H1 (cell line): ENCODE measurements at regions not wholly inside any gene's neighbourhood (a gene's known extent, or its start where the extent isn't known, plus 50 kb on each side); places are given as distances from the start of the nearest gene placed in this dataset.

Experiments used
- CTCF ChIA-PET: fragments of 300-600 bp; sonication (Branson Sonifier 250); formaldehyde crosslinking; loops from one replicate; lab custom pipeline; 2021; ENCODE audit not compliant: partially characterized antibody; lab: Charles Lee
- POLR2A ChIA-PET: fragments of 300-600 bp; sonication (Branson Sonifier 250); formaldehyde crosslinking; loops from one replicate; lab custom pipeline; 2021; ENCODE audit warnings: inconsistent platforms; ENCODE audit not compliant: partially characterized antibody; lab: Charles Lee
- DNase-seq, 2 experiments: peaks; one replicate each; pipeline versions ENCODE4 v3.0.0 to v3.0.0-alpha.2; 2010 to 2022; ENCODE audit warnings: low spot score in 2 of 2, low read depth in 1 of 2, mixed read lengths in 1 of 2
- FAIRE-seq: peaks from 2 replicates; lab custom pipeline; 2011; peaks lifted over from hg19 to GRCh38; lab: Jason Lieb, UNC
- H2AFZ ChIP-seq: 2 replicates; pipeline ENCODE4 v1.8.1; 2012; ENCODE audit warnings: low read length, inconsistent platforms
- H2AK5ac ChIP-seq: 2 replicates; pipeline ENCODE4 v1.6.1; 2013; ENCODE audit warnings: low read depth, low read length
- H2BK120ac ChIP-seq: replicated peaks from 2 replicates; pipeline ENCODE3; 2013; ENCODE audit warnings: low read depth, low read length, inconsistent platforms
- H2BK12ac ChIP-seq: 2 replicates; pipeline ENCODE4 v1.6.1; 2013; ENCODE audit warnings: low read depth, low read length
- H2BK15ac ChIP-seq: 2 replicates; pipeline ENCODE4 v1.6.1; 2013; ENCODE audit warnings: low read length
- H2BK20ac ChIP-seq: 2 replicates; pipeline ENCODE4 v1.6.1; 2013; ENCODE audit warnings: low read length
- H2BK5ac ChIP-seq: 2 replicates; pipeline ENCODE4 v1.6.1; 2013; ENCODE audit warnings: low read depth, low read length
- H3K14ac ChIP-seq: 2 replicates; pipeline ENCODE4 v1.6.1; 2013; ENCODE audit warnings: inconsistent platforms; ENCODE audit not compliant: insufficient read length
- H3K18ac ChIP-seq: 2 replicates; pipeline ENCODE4 v1.6.1; 2013; ENCODE audit warnings: low read length; ENCODE audit errors: extremely low read depth
- H3K23ac ChIP-seq: 2 replicates; pipeline ENCODE4 v1.6.1; 2013; ENCODE audit warnings: inconsistent platforms; ENCODE audit not compliant: insufficient read length
- H3K23me2 ChIP-seq: 2 replicates; pipeline ENCODE4 v1.6.1; 2013; ENCODE audit warnings: low read depth, low read length
- H3K27ac ChIP-seq: 2 replicates; pipeline ENCODE4 v1.6.1; 2011; ENCODE audit warnings: low read depth, low read length, inconsistent platforms
- H3K27me3 ChIP-seq, 4 experiments: replicated peaks in 1 of 4; 1 replicate in 1 of 4; 2 replicates in 3 of 4; pipeline versions ENCODE4 v1.6.1 to v1.8.1; 2011 to 2013; ENCODE audit warnings: low read length in 3 of 4, mild to moderate bottlenecking in 3 of 4, inconsistent platforms in 2 of 4, mixed read lengths in 2 of 4, moderate library complexity in 1 of 4; ENCODE audit not compliant: control insufficient read depth in 3 of 4, insufficient read depth in 3 of 4; ENCODE audit errors: extremely low read depth in 1 of 4
- H3K36me3 ChIP-seq, 4 experiments: 2 replicates each; pipeline versions ENCODE4 v1.6.1 to v1.8.1; 2011 to 2013; ENCODE audit warnings: mild to moderate bottlenecking in 4 of 4, low read length in 3 of 4, moderate library complexity in 2 of 4, control low read depth in 1 of 4, inconsistent platforms in 1 of 4; ENCODE audit not compliant: insufficient read depth in 4 of 4, control insufficient read depth in 2 of 4
- H3K4ac ChIP-seq: replicated peaks from 2 replicates; pipeline ENCODE3; 2013; ENCODE audit warnings: low read length, low read depth, mixed read lengths, inconsistent platforms; ENCODE audit not compliant: insufficient read length
- H3K4me1 ChIP-seq, 4 experiments: replicated peaks in 1 of 4; 1 replicate in 1 of 4; 2 replicates in 3 of 4; pipeline versions ENCODE4 v1.6.1 to v1.8.1; 2011 to 2013; ENCODE audit warnings: low read length in 3 of 4, inconsistent platforms in 2 of 4, mixed read lengths in 1 of 4; ENCODE audit not compliant: insufficient read depth in 4 of 4, control insufficient read depth in 3 of 4
- H3K4me2 ChIP-seq, 2 experiments: 2 replicates each; pipeline versions ENCODE4 v1.6.1 to v1.8.1; 2011 to 2013; ENCODE audit warnings: low read depth in 2 of 2, low read length in 2 of 2, control low read depth in 1 of 2, inconsistent platforms in 1 of 2, mild to moderate bottlenecking in 1 of 2; ENCODE audit not compliant: insufficient read depth in 1 of 2
- H3K4me3 ChIP-seq, 4 experiments: fragments of 200-600, 300-600 bp in 1 of 4; sonication (generic), shearing (Covaris generic), sonication (Bioruptor Twin) in 1 of 4; 2 replicates each; pipeline versions ENCODE4 v1.5.1 to v1.8.1; 2011 to 2016; ENCODE audit warnings: low read length in 4 of 4, low read depth in 3 of 4, control low read depth in 2 of 4, inconsistent platforms in 2 of 4, mild to moderate bottlenecking in 2 of 4, mixed read lengths in 1 of 4, moderate library complexity in 1 of 4; ENCODE audit not compliant: insufficient read depth in 2 of 4; ENCODE audit errors: extremely low read depth in 1 of 4
- H3K56ac ChIP-seq: replicated peaks from 2 replicates; pipeline ENCODE3; 2013; ENCODE audit warnings: low read depth, mild to moderate bottlenecking, mixed read lengths, low read length, inconsistent platforms; ENCODE audit not compliant: insufficient read length
- H3K79me1 ChIP-seq: 2 replicates; pipeline ENCODE4 v1.6.1; 2013; ENCODE audit warnings: low read depth, low read length, control low read depth
- H3K79me2 ChIP-seq, 2 experiments: 2 replicates each; pipeline versions ENCODE4 v1.6.1 to v1.8.1; 2012 to 2013; ENCODE audit warnings: low read length in 2 of 2, mild to moderate bottlenecking in 2 of 2, inconsistent platforms in 1 of 2; ENCODE audit not compliant: insufficient read depth in 2 of 2, control insufficient read depth in 1 of 2
- H3K9ac ChIP-seq, 4 experiments: replicated peaks in 1 of 4; 1 replicate in 1 of 4; 2 replicates in 3 of 4; pipeline versions ENCODE4 v1.6.1 to v1.8.1; 2011 to 2013; ENCODE audit warnings: low read depth in 3 of 4, low read length in 3 of 4, control low read depth in 2 of 4, mild to moderate bottlenecking in 2 of 4, moderate library complexity in 2 of 4, inconsistent platforms in 1 of 4; ENCODE audit errors: extremely low read depth in 1 of 4
- H3K9me3 ChIP-seq, 2 experiments: 2 replicates each; pipeline versions ENCODE4 v1.6.1 to v1.8.1; 2012 to 2013; ENCODE audit warnings: mild to moderate bottlenecking in 2 of 2, moderate library complexity in 2 of 2, control low read depth in 1 of 2, inconsistent platforms in 1 of 2, low read depth in 1 of 2, low read length in 1 of 2, mixed read lengths in 1 of 2; ENCODE audit not compliant: insufficient read depth in 2 of 2
- H4K20me1 ChIP-seq, 2 experiments: replicated peaks in 1 of 2; 2 replicates each; pipeline versions ENCODE3 to v1.8.1; 2011 to 2013; ENCODE audit warnings: inconsistent platforms in 2 of 2, low read length in 2 of 2, mild to moderate bottlenecking in 1 of 2; ENCODE audit not compliant: insufficient read depth in 2 of 2, control insufficient read depth in 1 of 2
- H4K5ac ChIP-seq: 2 replicates; pipeline ENCODE4 v1.6.1; 2013; ENCODE audit warnings: low read length, low read depth, mixed read lengths, inconsistent platforms; ENCODE audit not compliant: insufficient read length
- H4K8ac ChIP-seq: 2 replicates; pipeline ENCODE4 v1.8.0; 2013; ENCODE audit warnings: mild to moderate bottlenecking, moderate library complexity, low read length, inconsistent platforms; ENCODE audit not compliant: insufficient read depth; ENCODE audit errors: extremely low read depth
- H4K91ac ChIP-seq: replicated peaks from 2 replicates; pipeline ENCODE3; 2013; ENCODE audit warnings: low read length, mixed read lengths, inconsistent platforms; ENCODE audit not compliant: insufficient read length
- CHD7 ChIP-seq: fragments of 300-600 bp; sonication (generic); IDR thresholded peaks from 2 replicates; pipeline ENCODE4 v1.7.1; 2012; ENCODE audit warnings: low read length, moderate library complexity, mild to moderate bottlenecking, inconsistent platforms; ENCODE audit not compliant: insufficient replicate concordance
- WGBS, 2 experiments: shearing (Covaris generic) in 1 of 2; methylation state at CpG; one replicate each; pipeline versions ENCODE4 v1.1.6 to v1.1.7; 2013 to 2015; ENCODE audit warnings: low lambda C conversion rate in 2 of 2, mixed read lengths in 2 of 2, inconsistent platforms in 1 of 2, low coverage in 1 of 2, missing lambda C conversion rate in 1 of 2; ENCODE audit not compliant: insufficient replicate concordance in 2 of 2, insufficient coverage in 1 of 2, insufficient read length in 1 of 2; ENCODE audit errors: extremely low coverage in 1 of 2, missing lambda C conversion rate in 1 of 2; 5-methylcytosine and 5-hydroxymethylcytosine counted together

GRCh38 chr15:97013491-97013890 lies 683.0 kb downstream of the NR2F2 start:
- Histone ChIP-seq H3K9ac (no peak overlapping the region), H3K56ac (no peak overlapping the region), H3K27ac (no peak overlapping the region), H3K23me2 (no peaks in the 10 kb centered on the region; the same call in 1 of the 2 replicates), H4K91ac (no peak overlapping the region), H3K4me3 (no peak overlapping the region), H3K79me2 (no peaks in the 10 kb centered on the region), H2AK5ac (no peak overlapping the region), H3K27me3 (no peaks in the 10 kb centered on the region), H4K8ac (no peak overlapping the region), H3K4ac (no peak overlapping the region), H2BK120ac (no peak overlapping the region), H3K9me3 (no peaks in the 10 kb centered on the region), H3K23ac (no peak overlapping the region), H2BK5ac (no peak overlapping the region), H3K4me1 (no peaks in the 10 kb centered on the region), H3K36me3 (no peaks in the 10 kb centered on the region; a peak in 1 of 8 replicates), H2AFZ (no peak overlapping the region), H3K79me1 (no peaks in the 10 kb centered on the region), H2BK12ac (no peak overlapping the region), H3K18ac (no peak overlapping the region), H4K5ac (no peak overlapping the region), H2BK15ac (no peak overlapping the region), H2BK20ac (no peak overlapping the region), H4K20me1 (no peaks in the 10 kb centered on the region), H3K14ac (no peak overlapping the region), H3K4me2 (no peak overlapping the region)
- WGBS, 2 experiments = 90% methylated on average over 1 of the region's 1 CpG; no CpG with 5 or more reads in 1 of the 2 experiments
- POLR2A ChIA-PET = no interaction called here
- FAIRE-seq (no peak), DNase-seq (no peak)
- CTCF ChIA-PET = no interaction called here
- TF ChIP-seq CHD7 = no peak
